HK-2 (cell line): ENCODE measurements at regions not wholly inside any gene's neighbourhood (a gene's known extent, or its start where the extent isn't known, plus 50 kb on each side); places are given as distances from the start of the nearest gene placed in this dataset.
A peak's percentile ranks its signal among the peaks of the same experiment; 100 is the strongest.

Experiments used
- DNase-seq: peaks from one replicate; pipeline ENCODE4 v3.0.0-alpha.2; 2018; ENCODE audit not compliant: unreplicated experiment

DNA sequence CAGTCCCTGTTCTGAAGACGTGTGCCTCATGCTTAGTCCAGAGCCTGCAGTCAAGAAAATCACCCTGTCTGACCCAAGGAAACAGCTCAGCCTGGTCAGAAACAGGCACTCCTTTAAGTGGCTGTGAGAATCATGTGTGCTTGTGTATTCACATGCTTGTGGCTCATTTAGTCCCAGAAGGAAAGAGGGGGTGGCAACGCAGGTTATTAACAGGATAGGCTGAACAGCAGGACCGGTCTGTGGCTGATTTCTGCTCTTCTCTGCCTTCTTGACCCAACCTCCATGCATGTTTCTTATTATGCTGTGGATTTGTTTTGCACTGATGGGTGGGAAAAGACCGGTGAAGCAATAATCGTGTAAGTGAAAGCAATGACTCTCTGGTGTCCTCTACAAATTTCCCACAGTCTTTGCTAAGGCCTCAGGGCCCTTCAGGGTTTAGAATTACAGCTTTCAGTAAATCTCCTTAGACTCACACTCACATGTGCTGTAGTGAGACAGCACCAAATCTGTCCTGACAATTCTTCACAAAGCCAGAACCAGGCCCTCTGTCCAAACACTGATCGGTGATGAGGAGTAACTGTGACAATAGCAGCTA lies 288.1 kb downstream of the ETS1 start:
- DNase-seq = no peak

DNA sequence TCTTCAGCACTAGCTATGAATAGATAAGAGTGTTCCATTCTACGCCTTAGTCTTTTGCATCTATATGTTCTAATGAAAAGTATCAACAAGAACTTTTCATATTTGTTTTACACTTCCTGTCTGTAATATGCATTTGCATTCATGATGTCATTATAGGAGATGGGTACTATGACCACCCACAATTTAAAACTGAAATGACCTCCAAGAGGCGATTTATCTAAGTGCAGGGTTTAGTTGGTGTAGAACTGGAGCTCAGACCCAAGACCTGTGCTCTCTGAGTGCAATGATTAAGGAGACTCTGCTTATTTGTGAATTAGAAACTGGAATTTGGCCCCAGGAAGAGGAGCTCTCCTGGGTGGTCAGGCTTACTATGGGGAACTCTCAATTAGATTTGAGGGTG lies 289.1 kb downstream of the ETS1 start:
- DNase-seq = no peak

DNA sequence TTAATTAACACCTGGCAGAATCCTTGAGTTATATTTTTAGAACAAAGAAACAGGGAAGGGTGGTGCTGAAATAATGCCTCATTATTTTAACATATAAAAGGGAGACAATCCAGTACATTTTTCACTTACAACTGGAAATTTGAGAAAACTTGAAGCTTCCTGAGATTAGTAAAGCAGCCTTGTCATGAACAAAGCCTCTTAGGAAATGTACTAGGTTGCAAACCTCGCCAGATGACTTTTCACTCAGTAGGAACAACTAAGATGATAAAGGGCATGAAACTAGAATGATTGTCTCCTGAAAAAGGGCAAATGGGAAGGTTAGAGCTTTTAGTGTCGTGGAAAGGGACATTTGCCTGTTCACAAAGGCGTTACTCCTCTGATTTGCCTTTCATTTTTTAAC lies 289.6 kb downstream of the ETS1 start:
- no peak for DNase-seq

DNA sequence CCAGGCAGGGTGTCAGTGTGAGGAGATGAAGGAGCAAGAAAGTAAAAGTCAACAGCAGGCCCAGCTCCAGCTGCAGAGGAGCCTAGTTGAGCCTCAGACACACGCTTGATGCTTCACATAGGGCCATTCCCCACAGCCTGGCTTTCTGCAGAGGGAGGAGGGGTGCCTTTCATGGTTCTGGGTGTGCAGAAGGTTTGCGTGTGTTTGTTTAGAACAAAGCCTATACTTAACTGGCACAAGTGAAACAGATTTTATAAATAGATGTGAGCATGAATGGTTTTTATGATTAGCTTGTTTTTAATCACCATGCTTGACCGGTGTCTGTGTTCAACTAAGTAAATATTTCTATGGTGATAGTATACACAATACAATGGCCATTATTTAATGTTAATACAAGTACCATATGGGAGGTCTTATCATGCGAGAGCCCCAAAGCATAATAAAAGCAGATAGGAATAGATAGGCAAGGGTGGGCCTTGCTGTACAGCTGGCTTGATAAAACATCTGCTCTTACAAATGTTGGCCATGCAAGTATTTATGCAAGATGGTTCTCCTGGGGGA lies 290.2 kb downstream of the ETS1 start:
- no peak for DNase-seq

- no peak for DNase-seq
Observed at GRCh38 chr11:128294671-128295050, 292.7 kb downstream of the ETS1 start.

DNA sequence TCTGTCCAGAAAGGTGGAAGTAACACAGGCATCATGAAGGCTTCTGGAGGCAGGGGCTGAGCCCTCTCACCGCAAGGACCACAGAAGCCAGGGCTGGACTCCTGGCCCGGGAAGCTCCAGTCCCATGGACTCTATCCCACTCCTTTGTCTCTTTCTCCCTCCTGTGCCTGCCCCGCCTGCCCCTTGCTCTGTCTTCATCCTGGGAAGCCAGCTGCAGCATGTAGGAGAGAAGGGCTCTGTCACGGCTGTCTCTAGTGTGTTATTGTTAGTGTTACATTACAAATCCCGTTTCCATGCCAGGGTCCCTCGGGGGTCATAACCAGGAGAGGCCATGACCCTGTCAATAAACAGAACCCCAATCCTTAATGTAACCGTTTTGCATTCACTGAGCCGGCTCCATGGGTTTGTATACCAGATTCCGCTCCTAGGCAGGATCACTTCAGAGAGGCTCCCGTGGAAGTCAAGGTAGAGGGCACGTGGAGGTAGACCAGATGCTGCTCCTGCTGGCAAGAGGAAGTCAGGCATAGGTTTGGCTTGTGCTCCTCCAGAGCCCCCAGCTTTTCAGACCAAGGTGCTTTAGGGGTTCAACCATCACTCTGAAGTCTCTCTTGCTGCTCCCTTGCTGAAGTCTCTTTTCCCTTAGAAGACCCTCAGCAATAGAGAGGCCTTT lies 293.2 kb downstream of the ETS1 start:
- DNase-seq = no peak

DNA sequence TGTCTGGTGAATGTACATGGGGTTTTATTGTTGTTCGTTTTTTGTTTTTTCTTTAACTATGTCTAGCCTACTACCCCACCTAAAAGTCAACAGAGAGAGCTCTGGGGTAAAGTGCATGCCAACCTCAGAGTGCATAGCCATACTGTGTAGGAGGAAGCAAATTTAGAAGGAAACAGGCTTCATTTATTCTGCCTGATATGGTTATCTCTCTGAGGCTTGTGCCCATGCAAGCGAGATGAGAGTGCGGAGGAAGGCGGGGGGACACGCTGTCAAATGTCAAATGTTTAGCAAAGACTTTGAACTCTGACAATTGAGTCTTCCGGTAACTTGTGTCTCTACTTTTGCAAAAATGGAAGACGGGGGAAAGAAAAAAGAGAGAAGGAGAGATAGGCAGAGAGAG lies 295.5 kb downstream of the ETS1 start:
- no peak for DNase-seq

DNA sequence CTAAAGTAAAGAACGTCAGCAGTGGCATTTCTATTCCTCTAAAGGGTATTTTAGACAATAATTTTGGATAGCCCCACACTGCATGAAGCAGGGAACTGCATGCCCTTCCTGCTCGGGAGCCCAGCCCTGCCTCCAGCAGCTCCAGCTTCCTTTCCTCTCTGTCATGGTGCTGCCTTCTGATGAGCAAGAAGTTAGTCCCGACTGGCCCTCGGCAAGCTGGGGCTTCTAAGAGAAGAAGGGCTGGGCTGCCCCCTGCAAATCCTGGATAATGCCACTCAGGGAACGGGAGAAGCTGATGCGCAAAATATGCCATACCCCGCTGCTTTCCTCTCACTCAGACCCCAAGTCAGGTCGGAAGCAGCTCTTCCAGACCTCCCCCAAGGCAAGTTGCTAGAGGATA lies 296.4 kb downstream of the ETS1 start:
- DNase-seq = no peak

GRCh38 chr11:128290106-128290840 lies 297.1 kb downstream of the ETS1 start:
- DNase-seq = peak; percentile 37

GRCh38 chr11:128289048-128289447 lies 298.3 kb downstream of the ETS1 start:
- no peak for DNase-seq

DNA sequence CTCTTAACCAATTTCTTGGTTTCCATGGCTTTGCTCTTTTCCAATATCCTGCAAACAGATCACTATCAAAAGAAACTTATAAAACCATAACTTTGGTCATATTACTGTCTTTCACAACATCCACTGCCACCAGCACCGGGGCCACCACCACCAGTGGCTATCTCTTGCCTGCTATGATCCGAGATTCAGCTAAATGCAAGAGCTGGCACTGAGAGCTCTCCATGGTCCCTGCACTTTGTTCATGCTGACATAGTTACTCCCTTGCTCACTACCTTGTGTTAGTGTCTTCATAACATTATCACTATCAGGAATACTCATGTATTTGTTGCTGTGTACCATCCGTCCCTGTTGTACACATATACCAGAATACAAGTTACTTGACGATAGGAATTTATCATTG lies 299.0 kb downstream of the ETS1 start:
- no peak for DNase-seq

DNA sequence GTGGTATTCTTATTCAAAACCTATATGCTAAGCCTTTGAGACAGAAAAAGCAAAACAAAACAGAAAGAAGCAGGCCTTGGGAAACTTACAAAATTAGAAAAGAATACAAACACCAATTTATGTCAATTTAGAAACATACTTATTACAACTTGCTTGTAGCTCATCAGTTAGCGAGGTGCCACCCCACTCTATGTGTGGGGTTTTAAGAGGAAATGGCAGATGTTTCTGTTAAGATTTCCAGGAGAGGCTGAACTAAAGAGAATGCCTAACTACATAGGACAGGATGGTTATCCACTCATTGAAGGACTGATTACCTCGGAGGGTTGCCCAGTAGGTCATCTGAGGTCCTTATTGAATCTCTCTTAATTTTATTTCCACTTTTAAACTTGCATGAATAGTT lies 302.0 kb downstream of the ETS1 start:
- DNase-seq = no peak

DNA sequence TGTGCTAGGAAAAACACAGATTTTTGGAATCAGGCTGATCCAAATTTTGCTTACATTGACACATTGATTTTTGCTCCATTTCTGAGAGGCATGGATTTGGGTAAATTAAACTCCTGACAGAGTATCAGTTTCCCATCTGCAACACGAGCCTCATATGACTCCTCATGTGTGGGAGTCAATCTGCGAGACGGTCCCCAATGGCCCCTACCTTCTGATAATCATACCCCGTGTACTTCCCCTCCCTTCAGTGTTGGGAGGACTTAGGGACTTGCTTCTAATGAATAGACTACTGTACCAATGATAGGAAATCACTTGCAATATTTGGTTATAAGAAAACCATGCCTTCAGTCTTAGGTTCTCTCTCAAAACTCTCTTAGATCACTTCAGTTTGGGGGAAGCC lies 302.7 kb downstream of the ETS1 start:
- DNase-seq = no peak

DNA sequence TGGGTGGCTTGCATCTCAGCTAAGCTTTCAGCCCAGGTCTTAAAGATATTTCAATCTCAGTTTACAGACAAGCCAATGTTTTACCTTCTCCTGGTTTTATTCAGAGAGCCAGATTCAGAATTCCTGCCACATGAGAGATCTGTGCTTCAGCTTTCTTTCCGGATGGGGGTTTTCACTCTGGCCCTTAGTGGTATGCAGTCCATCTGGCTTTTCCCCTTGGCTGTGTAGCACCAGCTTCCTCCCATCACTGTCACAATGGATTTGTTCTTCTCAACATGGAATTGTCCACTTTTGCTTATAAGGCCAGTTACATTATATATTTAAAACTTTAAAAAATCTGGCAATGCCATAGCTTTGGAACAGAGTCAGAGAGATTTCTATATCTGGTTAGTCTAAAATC lies 303.9 kb downstream of the ETS1 start:
- DNase-seq = no peak

GRCh38 chr11:128282053-128282452 lies 305.3 kb downstream of the ETS1 start:
- DNase-seq = no peak

DNA sequence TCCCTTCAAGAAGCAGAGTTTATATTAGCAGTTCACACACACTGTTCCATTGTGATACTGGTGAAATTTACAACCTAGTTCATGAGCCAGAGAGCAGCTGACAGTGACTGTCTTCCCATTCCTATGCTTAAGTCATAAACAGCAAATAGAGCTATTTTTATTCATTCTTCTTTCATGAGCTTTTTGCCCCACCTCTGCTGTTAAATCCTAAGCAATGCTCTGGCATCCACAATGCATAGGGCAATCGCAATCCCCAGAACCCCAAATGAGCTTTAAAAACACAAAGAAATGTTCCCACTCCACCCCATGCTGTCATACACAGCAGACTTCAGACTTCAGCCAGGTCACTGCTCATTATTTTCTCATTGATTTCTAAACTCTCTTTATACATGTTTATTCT lies 307.5 kb downstream of the ETS1 start:
- DNase-seq = no peak

DNA sequence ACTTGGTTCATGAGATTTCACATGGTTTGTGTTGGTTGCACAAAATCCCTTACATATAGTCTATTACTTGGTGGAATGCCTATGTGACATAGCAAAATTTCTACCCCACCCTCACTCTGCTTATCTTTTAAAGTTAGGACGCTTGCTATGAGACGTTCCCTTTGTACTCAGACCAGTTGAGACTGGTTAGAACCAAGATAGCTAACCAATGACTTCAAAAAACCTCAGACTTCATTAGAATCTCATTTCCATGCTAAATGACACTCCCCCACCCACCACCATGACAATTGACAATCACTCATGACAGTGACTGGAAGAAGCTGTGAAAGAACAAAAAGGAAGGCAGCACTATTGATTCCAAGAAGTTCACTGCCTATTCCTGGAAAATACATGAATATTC lies 313.6 kb downstream of the ETS1 start:
- no peak for DNase-seq

GRCh38 chr11:128271401-128271800 lies 316.0 kb downstream of the ETS1 start:
- no peak for DNase-seq

GRCh38 chr11:128269466-128269865 lies 317.9 kb downstream of the ETS1 start:
- no peak for DNase-seq

DNA sequence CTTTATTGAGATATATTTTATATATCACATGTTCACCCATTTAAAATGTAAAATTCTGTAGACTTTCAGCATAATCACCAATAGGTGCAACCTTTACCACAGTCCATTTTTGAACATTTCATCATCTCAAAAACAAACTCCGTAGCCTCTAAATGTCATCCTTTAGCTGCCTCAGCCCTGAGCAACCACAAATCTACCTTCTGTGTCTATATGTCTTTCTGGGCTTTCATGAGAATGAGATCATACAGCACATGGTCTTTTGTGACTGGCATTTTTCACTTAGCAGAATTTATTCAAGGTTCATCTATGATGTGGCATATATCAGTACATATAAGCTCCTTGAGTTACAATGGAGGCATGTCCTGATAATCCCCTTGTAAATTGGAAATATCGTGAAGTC lies 320.5 kb downstream of the ETS1 start:
- DNase-seq = no peak

DNA sequence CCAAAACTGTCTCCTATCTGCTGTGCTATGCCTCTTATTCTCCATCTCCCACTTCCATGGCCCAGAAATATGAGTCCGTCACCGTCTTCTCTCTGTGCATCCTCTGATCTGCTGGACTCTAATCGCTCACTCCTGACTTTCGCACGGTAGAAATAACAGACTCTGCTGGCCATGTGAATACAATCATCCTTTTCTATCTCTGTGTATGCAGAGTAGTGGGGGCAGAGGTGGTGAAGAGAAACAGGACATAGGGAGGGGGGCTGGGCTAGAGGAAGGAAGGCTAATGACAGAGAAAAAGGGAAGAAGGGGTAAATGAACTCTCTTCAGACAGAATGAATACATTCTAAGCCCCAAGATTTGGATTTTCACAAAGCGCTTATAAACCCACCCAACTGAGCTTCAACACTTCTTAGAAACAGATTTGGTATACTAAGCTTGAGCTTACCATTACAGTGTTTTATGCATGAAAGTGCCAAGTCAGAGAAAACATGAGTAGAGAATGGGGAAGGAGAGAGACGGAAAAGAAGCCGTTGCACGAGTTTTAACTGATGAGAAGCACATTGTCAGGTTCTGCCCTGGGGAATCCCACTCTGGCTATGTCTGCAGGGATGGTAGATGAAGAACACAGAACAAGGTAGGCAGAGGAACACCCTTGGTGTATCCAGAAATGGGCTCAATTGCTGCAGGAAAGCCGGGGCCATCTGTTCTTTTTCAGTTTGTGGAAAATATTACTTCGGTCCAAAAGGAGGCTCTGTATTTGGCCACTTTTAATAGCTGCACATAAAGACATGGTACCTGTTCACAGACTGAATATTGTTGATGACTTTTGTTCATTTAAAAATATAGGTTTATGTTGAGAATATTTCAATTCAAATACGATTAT lies 324.7 kb downstream of the ETS1 start:
- DNase-seq = no peak

DNA sequence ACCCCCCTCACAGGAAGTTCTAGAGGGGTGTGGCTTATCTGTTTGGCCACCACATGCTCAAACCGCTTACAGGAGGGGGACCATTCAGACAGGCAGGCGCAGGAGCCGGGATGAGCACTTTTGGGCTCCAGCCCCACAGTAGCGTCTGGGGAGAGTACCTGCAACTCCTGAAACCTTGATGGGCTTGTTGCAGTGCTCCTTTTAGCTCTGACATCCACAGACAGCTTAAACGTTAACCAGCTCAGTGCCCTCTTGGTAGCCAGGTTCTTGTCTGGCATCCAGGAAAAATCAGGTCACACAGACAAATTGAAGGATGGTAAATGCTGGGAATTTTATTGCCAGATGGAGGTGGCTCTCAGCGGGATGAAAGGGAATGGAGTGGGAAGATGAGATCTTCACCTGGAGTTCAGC lies 326.3 kb downstream of the ETS1 start:
- DNase-seq = no peak
